ENCODE measurements at regions not wholly inside any gene's neighbourhood (a gene's known extent, or its start where the extent isn't known, plus 50 kb on each side); places are given as distances from the start of the nearest gene placed in this dataset.

- no peak overlapping the region for H3K4me3 ChIP-seq (ENCODE audit: insufficient read depth, low read length, poor library complexity, severe bottlenecking)
- no peak overlapping the region for H3K27ac ChIP-seq (ENCODE audit: low read depth, low read length)
- no peaks in the 10 kb centered on the region for H3K9me3 ChIP-seq (ENCODE audit: insufficient read depth, low read length)
- H2AFZ ChIP-seq (ENCODE audit: low read depth, low read length, severe bottlenecking), result no peak overlapping the region
- H3K36me3 ChIP-seq (ENCODE audit: low read length), result no peaks in the 10 kb centered on the region
- no peaks in the 10 kb centered on the region for H4K20me1 ChIP-seq (ENCODE audit: low read depth, low read length)
- H3K27me3 ChIP-seq (ENCODE audit: low read length), result no peaks in the 10 kb centered on the region
- H3K4me2 ChIP-seq (ENCODE audit: low read depth, low read length, poor library complexity, severe bottlenecking), result no peak overlapping the region
- TF ChIP-seq EZH2phosphoT487 (conservative IDR thresholded peaks at IDR 0.05; ENCODE audit: low read length) (no peak), CTCF (IDR thresholded peaks at IDR 0.05; ENCODE audit: insufficient read depth, low read length, poor library complexity, severe bottlenecking) (no peak)
- H3K9me2 ChIP-seq (replicated peaks; ENCODE audit: insufficient read depth, low read length), result no peaks in the 10 kb centered on the region
- no peaks in the 10 kb centered on the region for H3F3A ChIP-seq (ENCODE audit: insufficient read depth)
- H3K9ac ChIP-seq (ENCODE audit: low read length), result no peak overlapping the region
- H3K79me2 ChIP-seq (ENCODE audit: insufficient read depth, low read length), result no peaks in the 10 kb centered on the region
Observed at GRCh38 chr2:129367107-129367506, 612.4 kb upstream of the RAB6C start.

GRCh38 chr2:129369437-129369836 lies 610.0 kb upstream of the RAB6C start:
- TF ChIP-seq CTCF (IDR thresholded peaks at IDR 0.05; ENCODE audit: insufficient read depth, low read length, poor library complexity, severe bottlenecking) (no peak), EZH2phosphoT487 (conservative IDR thresholded peaks at IDR 0.05; ENCODE audit: low read length) (no peak)
- H3K36me3 ChIP-seq (ENCODE audit: low read length), result no peaks in the 10 kb centered on the region
- no peak overlapping the region for H2AFZ ChIP-seq (ENCODE audit: low read depth, low read length, severe bottlenecking)
- H3K4me3 ChIP-seq (ENCODE audit: insufficient read depth, low read length, poor library complexity, severe bottlenecking), result no peak overlapping the region
- H4K20me1 ChIP-seq (ENCODE audit: low read depth, low read length), result no peaks in the 10 kb centered on the region
- no peaks in the 10 kb centered on the region for H3K79me2 ChIP-seq (ENCODE audit: insufficient read depth, low read length)
- no peak overlapping the region for H3K27ac ChIP-seq (ENCODE audit: low read depth, low read length)
- no peaks in the 10 kb centered on the region for H3K9me3 ChIP-seq (ENCODE audit: insufficient read depth, low read length)
- no peaks in the 10 kb centered on the region for H3F3A ChIP-seq (ENCODE audit: insufficient read depth)
- no peaks in the 10 kb centered on the region for H3K9me2 ChIP-seq (replicated peaks; ENCODE audit: insufficient read depth, low read length)
- no peak overlapping the region for H3K9ac ChIP-seq (ENCODE audit: low read length)
- no peak overlapping the region for H3K4me2 ChIP-seq (ENCODE audit: low read depth, low read length, poor library complexity, severe bottlenecking)
- H3K27me3 ChIP-seq (ENCODE audit: low read length), result no peaks in the 10 kb centered on the region

- H3K27me3 ChIP-seq (ENCODE audit: low read length), result no peaks in the 10 kb centered on the region
- no peaks in the 10 kb centered on the region for H3K36me3 ChIP-seq (ENCODE audit: low read length)
- TF ChIP-seq EZH2phosphoT487 (conservative IDR thresholded peaks at IDR 0.05; ENCODE audit: low read length) (no peak), CTCF (IDR thresholded peaks at IDR 0.05; ENCODE audit: insufficient read depth, low read length, poor library complexity, severe bottlenecking) (no peak)
- H3K9me3 ChIP-seq (ENCODE audit: insufficient read depth, low read length), result no peaks in the 10 kb centered on the region
- no peak overlapping the region for H3K27ac ChIP-seq (ENCODE audit: low read depth, low read length)
- H3K9ac ChIP-seq (ENCODE audit: low read length), result no peak overlapping the region
- no peaks in the 10 kb centered on the region for H3F3A ChIP-seq (ENCODE audit: insufficient read depth)
- H4K20me1 ChIP-seq (ENCODE audit: low read depth, low read length), result no peaks in the 10 kb centered on the region
- no peaks in the 10 kb centered on the region for H3K79me2 ChIP-seq (ENCODE audit: insufficient read depth, low read length)
- no peak overlapping the region for H2AFZ ChIP-seq (ENCODE audit: low read depth, low read length, severe bottlenecking)
- no peak overlapping the region for H3K4me2 ChIP-seq (ENCODE audit: low read depth, low read length, poor library complexity, severe bottlenecking)
- H3K9me2 ChIP-seq (replicated peaks; ENCODE audit: insufficient read depth, low read length), result no peaks in the 10 kb centered on the region
- H3K4me3 ChIP-seq (ENCODE audit: insufficient read depth, low read length, poor library complexity, severe bottlenecking), result no peak overlapping the region
Observed at GRCh38 chr2:129374452-129374851, 605.0 kb upstream of the RAB6C start.
